ENCODE measurements at regions not wholly inside any gene's neighbourhood (a gene's known extent, or its start where the extent isn't known, plus 50 kb on each side); places are given as distances from the start of the nearest gene placed in this dataset.

DNA sequence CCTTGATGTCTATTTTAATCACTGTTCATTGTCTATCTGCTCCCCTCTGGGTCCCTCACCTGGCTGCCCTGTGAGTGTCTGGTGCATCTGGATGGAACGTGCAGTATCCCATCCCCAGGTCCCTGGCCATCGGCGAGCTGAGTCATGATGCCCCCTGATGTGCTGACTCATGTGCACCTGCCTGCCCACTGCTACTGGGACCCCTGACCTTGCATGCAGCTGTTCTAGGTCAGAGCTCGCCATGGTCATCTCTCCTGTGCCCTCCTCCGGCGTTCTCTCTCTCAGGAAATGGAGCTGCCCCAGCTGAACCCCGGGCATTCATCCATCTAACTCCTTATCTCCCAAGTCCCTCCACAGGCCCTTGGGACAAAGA lies 516.2 kb upstream of the HS6ST1 start:
- TF ChIP-seq, protein P1, sequence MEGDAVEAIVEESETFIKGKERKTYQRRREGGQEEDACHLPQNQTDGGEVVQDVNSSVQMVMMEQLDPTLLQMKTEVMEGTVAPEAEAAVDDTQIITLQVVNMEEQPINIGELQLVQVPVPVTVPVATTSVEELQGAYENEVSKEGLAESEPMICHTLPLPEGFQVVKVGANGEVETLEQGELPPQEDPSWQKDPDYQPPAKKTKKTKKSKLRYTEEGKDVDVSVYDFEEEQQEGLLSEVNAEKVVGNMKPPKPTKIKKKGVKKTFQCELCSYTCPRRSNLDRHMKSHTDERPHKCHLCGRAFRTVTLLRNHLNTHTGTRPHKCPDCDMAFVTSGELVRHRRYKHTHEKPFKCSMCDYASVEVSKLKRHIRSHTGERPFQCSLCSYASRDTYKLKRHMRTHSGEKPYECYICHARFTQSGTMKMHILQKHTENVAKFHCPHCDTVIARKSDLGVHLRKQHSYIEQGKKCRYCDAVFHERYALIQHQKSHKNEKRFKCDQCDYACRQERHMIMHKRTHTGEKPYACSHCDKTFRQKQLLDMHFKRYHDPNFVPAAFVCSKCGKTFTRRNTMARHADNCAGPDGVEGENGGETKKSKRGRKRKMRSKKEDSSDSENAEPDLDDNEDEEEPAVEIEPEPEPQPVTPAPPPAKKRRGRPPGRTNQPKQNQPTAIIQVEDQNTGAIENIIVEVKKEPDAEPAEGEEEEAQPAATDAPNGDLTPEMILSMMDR (conservative IDR thresholded peaks at IDR 0.05; ENCODE audit: low read depth, low read length), result no peak
- DNase-seq (ENCODE audit: low read depth), result no peak
- H3K4me3 ChIP-seq (ENCODE audit: low read depth, low read length), result no peak overlapping the region

DNA sequence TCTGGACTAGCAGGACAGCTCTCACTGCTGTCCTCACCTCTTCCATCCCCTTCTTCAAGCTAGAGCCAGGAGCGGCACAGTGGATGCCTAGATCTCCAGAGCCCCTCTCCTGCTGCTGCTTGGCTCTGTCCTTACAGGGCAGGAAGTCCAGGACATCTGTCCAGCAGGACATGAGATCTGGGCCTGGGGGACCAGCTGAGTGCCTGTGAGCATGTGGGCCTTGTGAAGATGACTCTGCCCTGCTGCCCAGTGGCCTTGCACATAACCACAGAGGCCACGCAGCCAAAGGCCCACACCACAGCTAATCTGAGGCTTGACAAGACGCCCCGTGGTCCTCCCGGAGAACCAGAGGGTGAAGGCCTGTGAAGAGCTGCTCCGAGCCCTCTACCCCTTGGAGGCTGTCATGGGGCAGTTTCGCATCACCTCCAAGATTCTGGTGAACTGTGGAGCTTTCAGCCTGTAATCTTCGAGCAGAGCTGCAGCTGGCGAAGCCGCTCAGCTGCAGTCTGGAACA lies 516.7 kb upstream of the HS6ST1 start:
- TF ChIP-seq, protein P1 (conservative IDR thresholded peaks at IDR 0.05; ENCODE audit: low read depth, low read length), result no peak
- no peak for DNase-seq (ENCODE audit: low read depth)
- H3K4me3 ChIP-seq (ENCODE audit: low read depth, low read length), result no peak overlapping the region

DNA sequence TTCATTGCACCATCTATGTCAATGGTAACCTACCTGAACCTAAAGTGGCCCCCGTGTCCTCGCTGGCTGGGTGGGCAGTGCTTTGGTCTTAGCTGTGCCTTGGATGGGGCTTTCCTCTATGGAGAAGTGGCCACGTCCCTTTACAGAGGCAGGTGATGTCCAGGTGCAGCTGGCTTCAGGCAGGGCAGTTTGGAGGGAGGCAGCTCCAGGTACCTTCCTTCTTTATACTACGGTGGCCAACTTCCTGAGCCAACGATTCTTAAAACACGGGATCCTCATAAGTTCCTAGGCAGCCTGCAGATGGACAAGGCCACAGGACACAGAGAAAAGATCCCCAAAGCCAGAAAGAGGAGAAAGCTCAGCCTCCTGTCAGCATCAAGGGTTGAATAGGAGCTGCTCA lies 517.3 kb upstream of the HS6ST1 start:
- H3K4me3 ChIP-seq (ENCODE audit: low read depth, low read length), result no peak overlapping the region
- no peak for DNase-seq (ENCODE audit: low read depth)
- TF ChIP-seq, protein P1 (conservative IDR thresholded peaks at IDR 0.05; ENCODE audit: low read depth, low read length), result no peak

DNA sequence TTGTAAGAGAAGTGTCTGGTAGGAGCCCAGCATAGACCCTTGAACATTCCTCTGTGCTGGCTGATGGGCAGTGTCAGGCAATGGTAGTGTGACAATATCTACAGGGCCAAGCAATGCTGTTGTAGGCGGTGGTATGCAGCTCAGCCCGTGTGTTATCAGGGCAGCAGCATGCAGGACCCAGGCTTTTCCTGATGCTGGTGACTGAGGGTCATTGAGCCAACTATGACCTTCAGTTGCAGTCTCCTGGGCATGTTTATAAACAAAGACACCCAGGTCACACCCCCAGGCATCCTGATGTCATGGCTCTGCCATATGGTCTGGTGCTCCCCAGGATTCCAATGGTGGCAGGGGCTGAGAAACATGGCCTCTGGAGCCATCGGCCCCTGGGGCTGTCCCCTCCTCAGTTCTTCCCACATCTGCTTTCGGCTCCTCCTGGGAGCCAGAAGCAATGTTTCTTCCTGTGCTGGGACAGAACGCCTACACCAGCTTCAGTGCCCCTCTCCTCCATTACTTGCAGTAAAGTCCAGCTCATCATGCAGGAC lies 518.0 kb upstream of the HS6ST1 start:
- TF ChIP-seq, protein P1 (conservative IDR thresholded peaks at IDR 0.05; ENCODE audit: low read depth, low read length), result no peak
- H3K4me3 ChIP-seq (ENCODE audit: low read depth, low read length), result no peak overlapping the region
- DNase-seq (ENCODE audit: low read depth), result no peak

DNA sequence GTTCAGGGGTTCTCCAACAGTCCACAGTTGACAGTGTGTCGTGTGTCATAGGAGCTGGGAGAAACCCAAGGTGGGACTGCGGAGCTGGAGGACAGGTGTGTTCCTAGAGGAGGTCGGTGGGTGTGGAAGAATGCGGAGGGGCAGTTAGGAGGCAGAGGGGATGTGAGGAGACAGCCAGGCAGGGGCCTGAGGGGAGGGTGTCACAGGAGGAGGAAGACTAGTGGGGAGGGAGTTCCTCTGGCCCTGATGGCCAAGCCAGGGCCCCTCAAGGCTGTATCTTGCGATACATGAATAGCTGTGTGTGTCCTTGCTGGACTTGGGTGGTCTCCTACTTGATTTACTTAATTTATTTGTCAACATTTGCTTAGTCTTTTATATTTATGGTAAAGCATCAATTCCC lies 519.6 kb upstream of the HS6ST1 start:
- no peak overlapping the region for H3K4me3 ChIP-seq (ENCODE audit: low read depth, low read length)
- TF ChIP-seq, protein P1 (conservative IDR thresholded peaks at IDR 0.05; ENCODE audit: low read depth, low read length), result no peak
- DNase-seq (ENCODE audit: low read depth), result no peak

DNA sequence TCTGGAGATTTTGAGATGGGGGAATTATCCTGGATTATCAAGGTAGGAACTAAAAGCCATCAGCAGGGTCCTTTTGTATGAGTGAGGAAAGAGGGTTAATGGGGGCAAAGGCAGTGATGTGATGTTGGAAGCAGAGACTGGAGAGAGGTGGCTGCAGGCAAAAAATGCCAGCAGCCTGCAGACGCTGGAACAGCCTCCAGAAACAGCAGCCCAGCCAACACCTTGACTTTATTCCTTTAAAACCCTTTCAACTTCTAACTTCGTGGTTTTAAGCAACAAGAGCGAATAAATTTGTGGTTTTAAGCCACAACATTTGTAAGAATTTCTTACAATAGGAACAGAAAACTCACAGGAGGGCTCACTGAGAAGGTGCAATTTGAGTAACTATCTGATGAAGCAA lies 523.1 kb upstream of the HS6ST1 start:
- H3K4me3 ChIP-seq (ENCODE audit: low read depth, low read length), result no peak overlapping the region
- no peak for DNase-seq (ENCODE audit: low read depth)
- TF ChIP-seq, protein P1 (conservative IDR thresholded peaks at IDR 0.05; ENCODE audit: low read depth, low read length), result no peak

DNA sequence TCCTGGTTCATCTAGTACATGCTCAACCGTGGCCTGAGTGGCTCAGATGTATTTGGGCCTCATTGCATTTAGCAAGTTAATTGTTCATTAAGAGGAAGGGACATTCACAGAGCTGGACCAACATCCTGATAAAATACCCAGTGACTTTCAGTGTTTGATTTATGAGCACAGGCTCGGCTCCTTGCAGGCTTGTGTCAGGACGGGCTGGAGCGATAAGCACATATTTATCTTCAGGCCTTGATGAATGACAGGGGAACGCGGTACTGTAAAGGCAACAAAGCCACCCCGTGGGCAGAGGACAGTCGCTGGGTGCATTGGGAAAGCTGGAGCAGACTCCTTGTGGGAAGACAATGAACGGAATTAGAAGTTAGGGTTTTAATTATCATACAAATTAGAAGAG lies 548.6 kb upstream of the HS6ST1 start:
- TF ChIP-seq, protein P1 (conservative IDR thresholded peaks at IDR 0.05; ENCODE audit: low read depth, low read length), result no peak

More for the DNA sequence above, 548.6 kb upstream of the HS6ST1 start:
- DNase-seq (ENCODE audit: low read depth), result no peak
- no peak overlapping the region for H3K4me3 ChIP-seq (ENCODE audit: low read depth, low read length)
